Neural cell (in vitro differentiated cells): ENCODE measurements at regions not wholly inside any gene's neighbourhood (a gene's known extent, or its start where the extent isn't known, plus 50 kb on each side); places are given as distances from the start of the nearest gene placed in this dataset.

Experiments used
- H2AFZ ChIP-seq: fragments of 200-600, 300-800 bp; sonication (generic), shearing (Covaris generic); 2 replicates; pipeline ENCODE4 v1.6.0; 2014; ENCODE audit warnings: low read depth, mild to moderate bottlenecking, antibody characterized with exemption, low read length, moderate library complexity
- H3F3A ChIP-seq: fragments of 200-600 bp; shearing (Covaris generic); 2 replicates; pipeline ENCODE4 v1.6.1; 2016; ENCODE audit warnings: mild to moderate bottlenecking, moderate library complexity, mixed read lengths, antibody characterized with exemption, low read length; ENCODE audit not compliant: insufficient read depth, poor library complexity, severe bottlenecking
- H3K27ac ChIP-seq: fragments of 200-600, 300-800 bp; sonication (generic), shearing (Covaris generic); 2 replicates; pipeline ENCODE4 v1.5.1; 2014; ENCODE audit warnings: mild to moderate bottlenecking, low read length, moderate library complexity
- H3K27me3 ChIP-seq: fragments of 300-800, 200-600 bp; sonication (generic), shearing (Covaris generic); 2 replicates; pipeline ENCODE4 v1.6.0; 2014; ENCODE audit warnings: mild to moderate bottlenecking, low read depth, low read length, moderate library complexity; ENCODE audit not compliant: insufficient read depth
- H3K36me3 ChIP-seq: fragments of 300-800, 200-600 bp; sonication (generic), shearing (Covaris generic); 2 replicates; pipeline ENCODE4 v1.5.1; 2014; ENCODE audit warnings: mild to moderate bottlenecking, antibody characterized with exemption, low read length, moderate library complexity; ENCODE audit not compliant: insufficient read depth
- H3K4me2 ChIP-seq: fragments of 300-800, 200-600 bp; sonication (generic), shearing (Covaris generic); 2 replicates; pipeline ENCODE4 v1.6.0; 2014; ENCODE audit warnings: mild to moderate bottlenecking, low read length
- H3K4me3 ChIP-seq: fragments of 300-800, 200-600 bp; sonication (generic), shearing (Covaris generic); 2 replicates; pipeline ENCODE4 v1.5.1; 2014; ENCODE audit warnings: mild to moderate bottlenecking, low read length, moderate library complexity
- H3K79me2 ChIP-seq: fragments of 200-600 bp; shearing (Covaris generic); replicated peaks from 2 replicates; pipeline ENCODE4 v1.6.0; 2014; ENCODE audit warnings: mild to moderate bottlenecking, low read length, moderate library complexity; ENCODE audit not compliant: insufficient read depth
- H3K9ac ChIP-seq: fragments of 300-800, 200-600 bp; sonication (generic), shearing (Covaris generic); 2 replicates; pipeline ENCODE4 v1.6.1; 2016; ENCODE audit warnings: mild to moderate bottlenecking, low read length, mixed read lengths
- H3K9me2 ChIP-seq: fragments of 200-600 bp; shearing (Covaris generic); 2 replicates; pipeline ENCODE4 v1.6.1; 2016; ENCODE audit warnings: mild to moderate bottlenecking, low read length, mixed read lengths; ENCODE audit not compliant: insufficient read depth
- H3K9me3 ChIP-seq: fragments of 200-600, 300-800 bp; sonication (generic), shearing (Covaris generic); 2 replicates; pipeline ENCODE4 v1.6.1; 2016; ENCODE audit warnings: mild to moderate bottlenecking, mixed run types, low read length, moderate library complexity, mixed read lengths
- H4K20me1 ChIP-seq: fragments of 200-600 bp; shearing (Covaris generic); 2 replicates; pipeline ENCODE4 v1.6.1; 2016; ENCODE audit warnings: mild to moderate bottlenecking, mixed run types; ENCODE audit not compliant: insufficient read depth
- CTCF ChIP-seq: fragments of 450-650 bp; IDR thresholded peaks from 2 replicates; pipeline ENCODE4 v1.5.1; 2014; ENCODE audit warnings: antibody characterized with exemption, mild to moderate bottlenecking, moderate library complexity; ENCODE audit not compliant: poor library complexity, severe bottlenecking
- EP300 ChIP-seq: fragments of 450-650 bp; conservative IDR thresholded peaks from 2 replicates; pipeline ENCODE4 v1.6.1; 2014; ENCODE audit warnings: antibody characterized with exemption, mild to moderate bottlenecking, moderate library complexity; ENCODE audit not compliant: poor library complexity, severe bottlenecking
- EZH2 ChIP-seq: fragments of 200-600, 300-800 bp; shearing (Covaris generic), sonication (generic); IDR thresholded peaks from 2 replicates; pipeline ENCODE4 v1.6.1; 2014; ENCODE audit warnings: antibody characterized with exemption, low read length, borderline replicate concordance, mild to moderate bottlenecking; ENCODE audit not compliant: insufficient read depth, poor library complexity, severe bottlenecking
- MXI1 ChIP-seq: fragments of 450-650 bp; conservative IDR thresholded peaks from 2 replicates; pipeline ENCODE4 v1.6.1; 2014; ENCODE audit warnings: antibody characterized with exemption, mild to moderate bottlenecking; ENCODE audit not compliant: poor library complexity, severe bottlenecking
- POLR2AphosphoS5 ChIP-seq: IDR thresholded peaks from 2 replicates; pipeline ENCODE4 v1.6.1; 2012
- RAD21 ChIP-seq: fragments of 450-650 bp; conservative IDR thresholded peaks from 2 replicates; pipeline ENCODE4 v1.6.1; 2014; ENCODE audit warnings: antibody characterized with exemption, mild to moderate bottlenecking, moderate library complexity
- REST ChIP-seq: IDR thresholded peaks from 2 replicates; pipeline ENCODE4 v1.6.1; 2012; ENCODE audit warnings: borderline replicate concordance
- SMC3 ChIP-seq: fragments of 450-650 bp; conservative IDR thresholded peaks from 2 replicates; pipeline ENCODE4 v1.6.1; 2014; ENCODE audit warnings: antibody characterized with exemption, mild to moderate bottlenecking, moderate library complexity; ENCODE audit not compliant: poor library complexity
- TAF1 ChIP-seq: IDR thresholded peaks from 2 replicates; pipeline ENCODE4 v1.6.1; 2012; ENCODE audit warnings: low read depth

- H2AFZ ChIP-seq: no peak overlapping the region
- no peak overlapping the region for H3K4me3 ChIP-seq
- no peak overlapping the region for H3K9ac ChIP-seq
- H3K27me3 ChIP-seq: no peaks in the 10 kb centered on the region
- no peaks in the 10 kb centered on the region for H3K79me2 ChIP-seq
- no peak overlapping the region for H3K4me2 ChIP-seq
- H3K27ac ChIP-seq: no peak overlapping the region
- no peaks in the 10 kb centered on the region for H3K9me2 ChIP-seq
- no peaks in the 10 kb centered on the region for H4K20me1 ChIP-seq
- no peaks in the 10 kb centered on the region for H3F3A ChIP-seq
- TF ChIP-seq REST: no peak
- no peak for TF ChIP-seq SMC3
- no peak for TF ChIP-seq CTCF
- TF ChIP-seq RAD21: no peak
- no peak for TF ChIP-seq MXI1
- H3K9me3 ChIP-seq: no peaks in the 10 kb centered on the region
- no peaks in the 10 kb centered on the region for H3K36me3 ChIP-seq
Measured at GRCh38 chr10:3544561-3544960, 240.4 kb downstream of the KLF6 start.

GRCh38 chr10:3542185-3542611 lies 242.8 kb downstream of the KLF6 start:
- Histone ChIP-seq H3K9me3 (no peaks in the 10 kb centered on the region), H3K27me3 (no peaks in the 10 kb centered on the region), H3K27ac (no peak overlapping the region), H3K79me2 (no peaks in the 10 kb centered on the region), H3F3A (no peaks in the 10 kb centered on the region), H3K9ac (no peak overlapping the region), H3K9me2 (no peaks in the 10 kb centered on the region), H4K20me1 (no peaks in the 10 kb centered on the region), H3K4me3 (no peak overlapping the region), H3K36me3 (no peaks in the 10 kb centered on the region), H3K4me2 (no peak overlapping the region), H2AFZ (no peak overlapping the region)
- TF ChIP-seq MXI1 (no peak), TAF1 (no peak), CTCF (no peak), REST (no peak), SMC3 (no peak), POLR2AphosphoS5 (no peak), EZH2 (no peak), RAD21 (no peak), EP300 (no peak)
